OCI-LY7 (cell line): ENCODE measurements at regions not wholly inside any gene's neighbourhood (a gene's known extent, or its start where the extent isn't known, plus 50 kb on each side); places are given as distances from the start of the nearest gene placed in this dataset.
"Not testable (repeated sequence)": the region's sequence is repeated elsewhere in the genome, so short reads cannot be mapped to it uniquely, and the experiment has no call there.

Experiments used
- BruUV-seq: library from RNA; stranded (reverse); fragments of 400-500 nt; replicated peaks from 2 replicates; lab custom pipeline; 2021; lab: Mats Ljungman, UMichigan
- CTCF ChIA-PET: fragments of 300-600 bp; sonication (Branson Sonifier 250); formaldehyde crosslinking; loops from one replicate; lab custom pipeline; 2022; ENCODE audit warnings: antibody characterized with exemption; ENCODE audit not compliant: unreplicated experiment; lab: Charles Lee
- POLR2A ChIA-PET: fragments of 300-600 bp; sonication (Branson Sonifier 250); formaldehyde crosslinking; loops from one replicate; lab custom pipeline; 2022; ENCODE audit warnings: antibody characterized with exemption; lab: Charles Lee
- DNase-seq: peaks from one replicate; pipeline ENCODE4 v3.0.0-alpha.2; 2015; ENCODE audit warnings: low spot score
- H2AFZ ChIP-seq: fragments of 200-600 bp; sonication (generic), shearing (Covaris generic); 2 replicates; pipeline ENCODE4 v1.6.1; 2014; ENCODE audit warnings: mild to moderate bottlenecking, antibody characterized with exemption, low read length, moderate library complexity
- H3K27ac ChIP-seq: fragments of 200-600 bp; sonication (generic); 2 replicates; pipeline ENCODE4 v1.5.1; 2014; ENCODE audit warnings: mixed run types, low read depth, mild to moderate bottlenecking, moderate library complexity, low read length, inconsistent platforms; ENCODE audit not compliant: poor library complexity, severe bottlenecking
- H3K36me3 ChIP-seq: fragments of 200-600 bp; sonication (generic); 2 replicates; pipeline ENCODE4 v1.6.1; 2014; ENCODE audit warnings: mild to moderate bottlenecking, antibody characterized with exemption, low read length, moderate library complexity, mixed read lengths; ENCODE audit not compliant: insufficient read depth
- H3K4me1 ChIP-seq: fragments of 200-600 bp; sonication (generic); 2 replicates; pipeline ENCODE4 v1.5.1; 2014; ENCODE audit warnings: mild to moderate bottlenecking, low read length; ENCODE audit not compliant: insufficient read depth, poor library complexity, severe bottlenecking
- H3K4me2 ChIP-seq: fragments of 200-600 bp; sonication (generic); 2 replicates; pipeline ENCODE4 v1.6.1; 2014; ENCODE audit warnings: mild to moderate bottlenecking, low read length
- H3K4me3 ChIP-seq: fragments of 200-600 bp; sonication (generic); 2 replicates; pipeline ENCODE4 v1.5.1; 2014; ENCODE audit warnings: mild to moderate bottlenecking, low read depth, low read length; ENCODE audit not compliant: poor library complexity, severe bottlenecking
- H3K79me2 ChIP-seq: fragments of 200-600 bp; sonication (generic); 2 replicates; pipeline ENCODE4 v1.6.1; 2016; ENCODE audit warnings: low read depth, mild to moderate bottlenecking, low read length, moderate library complexity, mixed read lengths; ENCODE audit not compliant: insufficient read depth
- H3K9me2 ChIP-seq: fragments of 200-600 bp; sonication (generic); 2 replicates; pipeline ENCODE4 v1.6.1; 2016; ENCODE audit warnings: mild to moderate bottlenecking, low read length, mixed read lengths; ENCODE audit not compliant: insufficient read depth
- H3K9me3 ChIP-seq: fragments of 200-600 bp; sonication (generic); 2 replicates; pipeline ENCODE4 v1.6.1; 2014; ENCODE audit warnings: mild to moderate bottlenecking, mixed run types, low read length, mixed read lengths
- H4K20me1 ChIP-seq: fragments of 200-600 bp; sonication (generic); 2 replicates; pipeline ENCODE4 v1.6.1; 2014; ENCODE audit warnings: mild to moderate bottlenecking, antibody characterized with exemption, low read length, moderate library complexity, mixed read lengths; ENCODE audit not compliant: insufficient read depth
- EZH2phosphoT487 ChIP-seq: fragments of 200-600 bp; sonication (generic); IDR thresholded peaks from 2 replicates; pipeline ENCODE4 v1.6.1; 2018; ENCODE audit warnings: low read depth, borderline replicate concordance, mild to moderate bottlenecking, mixed run types, antibody characterized with exemption, low read length, moderate library complexity, mixed read lengths
- intact Hi-C: fragments of 100-400 bp; cut with micrococcal nuclease; formaldehyde crosslinking; loops from one replicate; pipeline ENCODE4 v1.10.0; 2022; ENCODE audit not compliant: unreplicated experiment
- TF ChIP-seq, protein P1 (sequence below): fragments of 200-600 bp; sonication (generic); conservative IDR thresholded peaks from 2 replicates; pipeline ENCODE4 v1.5.1; 2014; ENCODE audit warnings: mild to moderate bottlenecking, antibody characterized with exemption, low read length, moderate library complexity, mixed read lengths

DNA sequence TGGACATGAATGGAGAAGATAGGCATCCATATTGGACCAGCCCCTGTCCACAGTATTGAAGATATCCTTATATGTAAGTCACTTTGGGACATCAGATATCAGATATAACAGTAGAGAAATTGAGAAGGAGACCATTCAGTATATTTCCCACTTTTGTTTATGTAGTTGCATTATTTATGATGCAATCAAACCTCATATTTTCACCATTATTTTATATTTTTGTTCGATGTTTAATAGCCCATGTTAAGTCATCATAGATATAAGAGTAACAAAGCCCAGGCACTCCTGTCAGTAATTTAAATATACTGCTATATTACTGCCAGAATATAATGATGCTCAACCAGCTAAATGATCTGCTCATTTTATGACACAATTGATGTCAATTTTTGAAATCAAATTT, 744.5 kb upstream of the EPHA7 start:
- no peaks in the 10 kb centered on the region for H3K4me1 ChIP-seq
- no peaks in the 10 kb centered on the region for H4K20me1 ChIP-seq
- ChIA-PET POLR2A (no interaction called here), CTCF (no interaction called here)
- no TSS peak for BruUV-seq
- TF ChIP-seq, protein P1, sequence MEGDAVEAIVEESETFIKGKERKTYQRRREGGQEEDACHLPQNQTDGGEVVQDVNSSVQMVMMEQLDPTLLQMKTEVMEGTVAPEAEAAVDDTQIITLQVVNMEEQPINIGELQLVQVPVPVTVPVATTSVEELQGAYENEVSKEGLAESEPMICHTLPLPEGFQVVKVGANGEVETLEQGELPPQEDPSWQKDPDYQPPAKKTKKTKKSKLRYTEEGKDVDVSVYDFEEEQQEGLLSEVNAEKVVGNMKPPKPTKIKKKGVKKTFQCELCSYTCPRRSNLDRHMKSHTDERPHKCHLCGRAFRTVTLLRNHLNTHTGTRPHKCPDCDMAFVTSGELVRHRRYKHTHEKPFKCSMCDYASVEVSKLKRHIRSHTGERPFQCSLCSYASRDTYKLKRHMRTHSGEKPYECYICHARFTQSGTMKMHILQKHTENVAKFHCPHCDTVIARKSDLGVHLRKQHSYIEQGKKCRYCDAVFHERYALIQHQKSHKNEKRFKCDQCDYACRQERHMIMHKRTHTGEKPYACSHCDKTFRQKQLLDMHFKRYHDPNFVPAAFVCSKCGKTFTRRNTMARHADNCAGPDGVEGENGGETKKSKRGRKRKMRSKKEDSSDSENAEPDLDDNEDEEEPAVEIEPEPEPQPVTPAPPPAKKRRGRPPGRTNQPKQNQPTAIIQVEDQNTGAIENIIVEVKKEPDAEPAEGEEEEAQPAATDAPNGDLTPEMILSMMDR, result no peak
- no peak for TF ChIP-seq EZH2phosphoT487
- H3K27ac ChIP-seq, result no peak overlapping the region
- H3K79me2 ChIP-seq, result no peaks in the 10 kb centered on the region
- no peaks in the 10 kb centered on the region for H3K36me3 ChIP-seq
- intact Hi-C loops, result no loop called here
- H3K9me2 ChIP-seq, result no peaks in the 10 kb centered on the region
- DNase-seq, result no peak
- no peaks in the 10 kb centered on the region for H3K9me3 ChIP-seq
- H2AFZ ChIP-seq, result no peak overlapping the region
- H3K4me2 ChIP-seq, result no peak overlapping the region
- no peak overlapping the region for H3K4me3 ChIP-seq

DNA sequence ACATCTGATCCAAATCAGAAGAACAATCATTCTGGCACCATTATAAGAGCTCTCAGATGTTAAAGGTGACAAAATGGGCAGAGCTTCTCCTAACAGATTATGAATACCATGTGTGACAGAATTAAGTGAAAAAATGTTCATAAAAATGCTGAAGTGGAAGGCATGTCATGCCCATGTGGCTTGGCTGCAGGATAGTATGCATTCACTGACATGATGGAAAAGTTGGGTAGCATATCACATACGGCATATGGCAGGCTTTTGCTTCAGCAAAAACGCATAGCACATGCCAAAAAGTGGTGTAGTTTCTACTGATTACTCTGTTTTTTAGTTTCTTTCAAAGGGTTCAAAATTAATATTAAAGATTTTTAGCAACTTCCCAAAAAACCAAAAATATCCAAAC, 731.5 kb upstream of the EPHA7 start:
- intact Hi-C loops, result no loop called here
- H3K27ac ChIP-seq, result no peak overlapping the region
- H3K4me3 ChIP-seq, result no peak overlapping the region
- H3K4me1 ChIP-seq, result no peaks in the 10 kb centered on the region
- no peaks in the 10 kb centered on the region for H3K9me3 ChIP-seq
- H3K36me3 ChIP-seq, result no peaks in the 10 kb centered on the region
- ChIA-PET POLR2A (no interaction called here), CTCF (no interaction called here)
- H3K4me2 ChIP-seq, result no peak overlapping the region
- DNase-seq, result no peak
- H3K79me2 ChIP-seq, result no peaks in the 10 kb centered on the region
- no peaks in the 10 kb centered on the region for H3K9me2 ChIP-seq
- H4K20me1 ChIP-seq, result no peaks in the 10 kb centered on the region
- no TSS peak for BruUV-seq
- TF ChIP-seq, protein P1, result no peak
- no peak for TF ChIP-seq EZH2phosphoT487
- H2AFZ ChIP-seq, result no peak overlapping the region

DNA sequence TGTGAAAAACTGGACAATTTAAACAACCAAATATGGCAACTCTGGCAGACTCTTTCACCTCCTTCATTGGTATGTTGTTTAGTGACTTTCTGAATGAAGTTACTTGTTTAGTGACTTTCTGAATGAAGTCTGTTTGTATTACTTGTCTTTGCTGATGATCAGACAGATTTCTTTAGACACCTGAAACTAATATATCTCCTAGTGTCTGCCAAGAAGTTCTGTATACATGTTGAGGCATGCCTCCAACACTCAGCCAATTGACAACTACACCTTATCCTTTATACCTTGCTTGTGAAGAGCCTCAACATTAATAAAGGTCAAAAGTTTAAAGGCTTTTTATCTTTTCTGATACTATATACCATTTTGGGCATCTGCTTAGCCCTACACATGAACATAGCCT, 725.4 kb upstream of the EPHA7 start:
- intact Hi-C loops, result no loop called here

DNA sequence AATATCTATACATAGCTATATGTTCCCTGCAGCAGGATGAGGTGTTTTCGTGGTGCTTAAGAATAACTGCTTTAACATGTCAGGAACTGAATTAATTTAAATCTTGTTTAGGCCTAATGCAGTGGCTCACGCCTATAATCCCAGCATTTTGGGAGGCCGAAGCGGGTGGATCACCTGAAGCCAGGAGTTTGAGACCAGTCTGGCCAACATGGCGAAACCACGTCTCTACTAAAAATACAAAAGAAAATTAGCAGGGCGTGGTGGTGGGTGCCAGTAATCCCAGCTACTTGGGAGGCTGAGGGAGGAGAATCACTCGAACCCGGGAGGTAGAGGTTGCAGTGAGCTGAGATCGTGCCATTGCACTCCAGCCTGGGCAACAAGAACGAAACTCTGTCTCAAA, 717.8 kb upstream of the EPHA7 start:
- CTCF ChIA-PET, H3K9me2 ChIP-seq, H3K79me2 ChIP-seq, H3K4me3 ChIP-seq, H3K4me2 ChIP-seq, H3K36me3 ChIP-seq, POLR2A ChIA-PET, intact Hi-C loops, DNase-seq, H4K20me1 ChIP-seq, H3K27ac ChIP-seq, BruUV-seq, H3K4me1 ChIP-seq, H2AFZ ChIP-seq, H3K9me3 ChIP-seq: not testable (repeated sequence)

More for the DNA sequence above, 725.4 kb upstream of the EPHA7 start:
- H3K36me3 ChIP-seq, result no peaks in the 10 kb centered on the region
- no peak overlapping the region for H3K4me2 ChIP-seq
- no peak overlapping the region for H3K27ac ChIP-seq
- H4K20me1 ChIP-seq, result no peaks in the 10 kb centered on the region
- H3K9me2 ChIP-seq, result no peaks in the 10 kb centered on the region
- ChIA-PET POLR2A (no interaction called here), CTCF (no interaction called here)
- no peak for TF ChIP-seq EZH2phosphoT487
- TF ChIP-seq, protein P1, result no peak
- H3K4me1 ChIP-seq, result no peaks in the 10 kb centered on the region
- DNase-seq, result no peak
- no TSS peak for BruUV-seq
- H3K9me3 ChIP-seq, result no peaks in the 10 kb centered on the region
- H3K79me2 ChIP-seq, result no peaks in the 10 kb centered on the region
- no peak overlapping the region for H3K4me3 ChIP-seq
- no peak overlapping the region for H2AFZ ChIP-seq
